PC-9 (cell line): ENCODE measurements at regions not wholly inside any gene's neighbourhood (a gene's known extent, or its start where the extent isn't known, plus 50 kb on each side); places are given as distances from the start of the nearest gene placed in this dataset.

Source experiments
- BruUV-seq: library from RNA; stranded (reverse); fragments of 400-500 nt; replicated peaks from 2 replicates; lab custom pipeline; 2021; lab: Mats Ljungman, UMichigan
- CTCF ChIA-PET: fragments of 300-600 bp; sonication (Branson Sonifier 250); formaldehyde crosslinking; loops from one replicate; lab custom pipeline; 2022; ENCODE audit warnings: antibody characterized with exemption; lab: Charles Lee
- POLR2A ChIA-PET: fragments of 300-600 bp; sonication (Branson Sonifier 250); formaldehyde crosslinking; loops from one replicate; lab custom pipeline; 2022; ENCODE audit warnings: antibody characterized with exemption; ENCODE audit not compliant: unreplicated experiment; lab: Charles Lee
- DNase-seq, 2 experiments: peaks; one replicate each; pipeline versions ENCODE4 v3.0.0 to v3.0.0-alpha.2; 2015 to 2022; ENCODE audit warnings: mixed read lengths in 1 of 2
- H2AFZ ChIP-seq: fragments of 200-600 bp; sonication (generic); 2 replicates; pipeline ENCODE4 v1.8.1; 2017; ENCODE audit warnings: antibody characterized with exemption
- H3F3A ChIP-seq: fragments of 200-600 bp; sonication (generic); 2 replicates; pipeline ENCODE4 v1.8.1; 2017; ENCODE audit warnings: antibody characterized with exemption, mild to moderate bottlenecking, low read depth; ENCODE audit not compliant: insufficient read depth
- H3K27ac ChIP-seq: fragments of 200-600 bp; sonication (generic); 2 replicates; pipeline ENCODE4 v1.6.1; 2016; ENCODE audit warnings: mixed run types
- H3K27me3 ChIP-seq: fragments of 200-600 bp; sonication (generic); 2 replicates; pipeline ENCODE4 v1.6.1; 2016; ENCODE audit warnings: low read depth, mixed run types; ENCODE audit not compliant: insufficient read depth
- H3K36me3 ChIP-seq: fragments of 200-600 bp; sonication (generic); 2 replicates; pipeline ENCODE4 v1.6.1; 2016; ENCODE audit warnings: low read depth, mixed run types
- H3K4me1 ChIP-seq: fragments of 200-600 bp; sonication (generic); replicated peaks from 2 replicates; pipeline ENCODE4 v1.6.1; 2016; ENCODE audit warnings: mixed run types; ENCODE audit not compliant: insufficient read depth
- H3K4me2 ChIP-seq: fragments of 200-600 bp; sonication (generic); 2 replicates; pipeline ENCODE4 v1.6.1; 2017; ENCODE audit warnings: mixed run types
- H3K4me3 ChIP-seq: fragments of 200-600 bp; sonication (generic); 2 replicates; pipeline ENCODE4 v1.6.1; 2016; ENCODE audit warnings: mixed run types
- H3K79me2 ChIP-seq: fragments of 200-600 bp; sonication (generic); 2 replicates; pipeline ENCODE4 v1.6.1; 2017; ENCODE audit warnings: low read depth, mixed run types
- H3K9me2 ChIP-seq: fragments of 200-600 bp; sonication (generic); 2 replicates; pipeline ENCODE4 v1.8.1; 2017; ENCODE audit warnings: mild to moderate bottlenecking; ENCODE audit not compliant: insufficient read depth
- H3K9me3 ChIP-seq: fragments of 200-600 bp; sonication (generic); 2 replicates; pipeline ENCODE4 v1.8.1; 2016; ENCODE audit warnings: low read depth; ENCODE audit not compliant: insufficient read depth
- H4K20me1 ChIP-seq: fragments of 200-600 bp; sonication (generic); 2 replicates; pipeline ENCODE4 v1.8.1; 2017; ENCODE audit not compliant: insufficient read depth
- CTCF ChIP-seq: fragments of 200-600 bp; sonication (generic); conservative IDR thresholded peaks from 2 replicates; pipeline ENCODE4 v1.6.1; 2017; ENCODE audit warnings: mixed run types, antibody characterized with exemption, mild to moderate bottlenecking, moderate library complexity
- EZH2 ChIP-seq: fragments of 200-600 bp; sonication (generic); IDR thresholded peaks from 2 replicates; pipeline ENCODE4 v1.8.0; 2017; ENCODE audit warnings: antibody characterized with exemption, low read depth
- intact Hi-C: fragments of 100-400 bp; cut with micrococcal nuclease; formaldehyde crosslinking; loops from one replicate; pipeline ENCODE4 v1.10.0; 2022; ENCODE audit not compliant: unreplicated experiment

- TF ChIP-seq CTCF (no peak), EZH2 (no peak)
- no peaks in the 10 kb centered on the region for H3K27me3 ChIP-seq
- H2AFZ ChIP-seq: no peak overlapping the region
- ChIA-PET CTCF (no interaction called here), POLR2A (no interaction called here)
- intact Hi-C loops: no loop called here
- H3K79me2 ChIP-seq: no peaks in the 10 kb centered on the region
- no peaks in the 10 kb centered on the region for H3K9me3 ChIP-seq
- no peak overlapping the region for H3K4me3 ChIP-seq
- H3K36me3 ChIP-seq: no peaks in the 10 kb centered on the region
- H3K4me2 ChIP-seq: no peak overlapping the region
- H3F3A ChIP-seq: no peaks in the 10 kb centered on the region
- no peak for DNase-seq
- no peaks in the 10 kb centered on the region for H3K9me2 ChIP-seq
- no peaks in the 10 kb centered on the region for H4K20me1 ChIP-seq
- BruUV-seq: no TSS peak
- H3K27ac ChIP-seq: no peak overlapping the region
- no peaks in the 10 kb centered on the region for H3K4me1 ChIP-seq
Observed at GRCh38 chr4:189084671-189085070, 856.0 kb upstream of the FRG1 start.

- no peaks in the 10 kb centered on the region for H3K36me3 ChIP-seq
- DNase-seq: no peak
- H3K27ac ChIP-seq: no peak overlapping the region
- no peaks in the 10 kb centered on the region for H3K27me3 ChIP-seq
- TF ChIP-seq EZH2 (no peak), CTCF (no peak)
- no peak overlapping the region for H3K4me2 ChIP-seq
- ChIA-PET POLR2A (no interaction called here), CTCF (no interaction called here)
- no peaks in the 10 kb centered on the region for H3F3A ChIP-seq
- no peaks in the 10 kb centered on the region for H3K4me1 ChIP-seq
- no peaks in the 10 kb centered on the region for H3K79me2 ChIP-seq
- H3K9me3 ChIP-seq: no peaks in the 10 kb centered on the region
- H3K9me2 ChIP-seq: no peaks in the 10 kb centered on the region
- no peaks in the 10 kb centered on the region for H4K20me1 ChIP-seq
- BruUV-seq: no TSS peak
- intact Hi-C loops: no loop called here
- no peak overlapping the region for H3K4me3 ChIP-seq
- H2AFZ ChIP-seq: no peak overlapping the region
Observed at GRCh38 chr4:189087971-189088370, 852.7 kb upstream of the FRG1 start.

GRCh38 chr4:189088780-189089179 lies 851.9 kb upstream of the FRG1 start:
- Histone ChIP-seq H3K27me3 (no peaks in the 10 kb centered on the region), H3K9me2 (no peaks in the 10 kb centered on the region), H2AFZ (no peak overlapping the region), H3K4me1 (no peaks in the 10 kb centered on the region), H3K36me3 (no peaks in the 10 kb centered on the region), H3F3A (no peaks in the 10 kb centered on the region), H3K4me2 (no peak overlapping the region), H3K4me3 (no peak overlapping the region), H3K9me3 (no peaks in the 10 kb centered on the region), H3K79me2 (no peaks in the 10 kb centered on the region), H4K20me1 (no peaks in the 10 kb centered on the region), H3K27ac (no peak overlapping the region)
- ChIA-PET CTCF (no interaction called here), POLR2A (no interaction called here)
- no TSS peak for BruUV-seq
- no peak for DNase-seq
- intact Hi-C loops: no loop called here
- TF ChIP-seq EZH2: no peak
- no peak for TF ChIP-seq CTCF
